OCI-LY3 (cell line): ENCODE measurements at regions not wholly inside any gene's neighbourhood (a gene's known extent, or its start where the extent isn't known, plus 50 kb on each side); places are given as distances from the start of the nearest gene placed in this dataset.
"Not testable (repeated sequence)": the region's sequence is repeated elsewhere in the genome, so short reads cannot be mapped to it uniquely, and the experiment has no call there.

Experiments
- H2AFZ ChIP-seq: fragments of 200-600, 300-600 bp; shearing (Covaris generic); 2 replicates; pipeline ENCODE4 v1.6.0; 2014; ENCODE audit warnings: antibody characterized with exemption, low read depth, low read length
- H3K27ac ChIP-seq: fragments of 200-600, 300-600 bp; sonication (generic); 2 replicates; pipeline ENCODE4 v1.5.1; 2014; ENCODE audit warnings: mild to moderate bottlenecking, low read length, moderate library complexity, mixed read lengths
- H3K27me3 ChIP-seq: fragments of 200-600, 300-600 bp; sonication (generic); 2 replicates; pipeline ENCODE4 v1.6.1; 2014; ENCODE audit warnings: low read depth, low read length, mixed read lengths
- H3K36me3 ChIP-seq: fragments of 200-600, 300-600 bp; sonication (generic); replicated peaks from 2 replicates; pipeline ENCODE3; 2014; ENCODE audit warnings: low read depth, low read length, mixed read lengths
- H3K4me1 ChIP-seq: fragments of 300-600, 200-600 bp; sonication (generic); 2 replicates; pipeline ENCODE4 v1.6.1; 2014; ENCODE audit warnings: low read length, mixed read lengths
- H3K4me2 ChIP-seq: fragments of 200-600, 300-600 bp; sonication (generic); 2 replicates; pipeline ENCODE4 v1.6.1; 2014; ENCODE audit warnings: low read length, mixed read lengths
- H3K4me3 ChIP-seq: fragments of 300-600, 200-600 bp; sonication (generic); 2 replicates; pipeline ENCODE4 v1.5.1; 2014; ENCODE audit warnings: antibody characterized with exemption, mild to moderate bottlenecking, low read length, moderate library complexity
- H3K79me2 ChIP-seq: fragments of 300-600, 200-600 bp; shearing (Covaris generic); 2 replicates; pipeline ENCODE4 v1.6.1; 2014; ENCODE audit warnings: mild to moderate bottlenecking, low read length, mixed read lengths
- H3K9ac ChIP-seq: fragments of 300-600, 200-600 bp; shearing (Covaris generic); 2 replicates; pipeline ENCODE4 v1.6.0; 2014; ENCODE audit warnings: mild to moderate bottlenecking, low read length, moderate library complexity
- H3K9me3 ChIP-seq: fragments of 200-600, 300-600 bp; shearing (Covaris generic); 2 replicates; pipeline ENCODE4 v1.6.1; 2014; ENCODE audit warnings: low read length, mixed read lengths; ENCODE audit not compliant: insufficient read depth
- H4K20me1 ChIP-seq: fragments of 200-600, 300-600 bp; sonication (generic); 2 replicates; pipeline ENCODE4 v1.6.1; 2016; ENCODE audit warnings: low read length, mixed read lengths; ENCODE audit not compliant: insufficient read depth
- EZH2phosphoT487 ChIP-seq: fragments of 200-600 bp; shearing (Covaris generic); IDR thresholded peaks from 2 replicates; pipeline ENCODE4 v1.6.1; 2018; ENCODE audit warnings: antibody characterized with exemption, mixed run types, low read depth
- TF ChIP-seq, protein P1 (sequence below): fragments of 200-600, 300-600 bp; sonication (generic); IDR thresholded peaks from 2 replicates; pipeline ENCODE4 v1.5.1; 2014; ENCODE audit warnings: antibody characterized with exemption, low read length, low read depth

DNA sequence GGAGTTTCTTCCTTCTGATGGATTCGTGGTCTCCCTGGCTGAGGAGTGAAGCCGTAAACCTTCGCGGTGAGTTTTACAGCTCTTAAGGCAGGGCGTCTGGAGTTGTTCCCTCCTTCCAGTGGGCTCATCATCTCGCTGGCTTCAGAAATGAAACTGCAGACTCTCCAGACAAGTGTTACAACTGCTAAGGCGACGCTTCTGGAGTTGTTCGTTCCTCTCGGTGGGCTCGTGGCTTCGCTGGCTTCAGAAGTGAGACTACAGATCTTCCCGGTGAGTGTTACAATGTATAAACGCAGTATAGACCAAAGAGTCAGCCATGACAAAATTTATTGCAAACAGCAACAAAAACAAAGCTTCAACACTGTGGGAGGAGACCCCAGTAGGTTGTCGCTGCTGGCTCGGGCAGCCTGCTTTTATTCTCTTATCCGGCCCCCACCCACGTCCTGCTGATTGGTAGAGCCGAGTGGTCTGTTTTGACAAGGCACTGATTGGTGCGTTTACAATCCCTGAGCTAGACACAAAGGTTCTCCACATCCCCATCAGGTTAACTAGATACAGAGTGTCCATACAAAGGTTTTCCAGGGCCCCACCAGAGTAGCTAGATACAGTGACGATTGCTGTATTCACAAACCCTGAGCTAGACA lies 113.2 kb downstream of the GPX5 start:
- Histone ChIP-seq H3K4me3 (no peak overlapping the region), H3K9ac (no peak overlapping the region), H3K27me3 (no peaks in the 10 kb centered on the region), H3K4me2 (no peak overlapping the region), H3K79me2 (no peaks in the 10 kb centered on the region), H3K4me1 (peaks cover 10% of the 10 kb centered on the region; the same call in 1 of the 2 replicates), H2AFZ (no peak overlapping the region), H3K36me3 (no peaks in the 10 kb centered on the region), H4K20me1 (no peaks in the 10 kb centered on the region), H3K9me3 (no peaks in the 10 kb centered on the region), H3K27ac (no peak overlapping the region)
- TF ChIP-seq, protein P1, sequence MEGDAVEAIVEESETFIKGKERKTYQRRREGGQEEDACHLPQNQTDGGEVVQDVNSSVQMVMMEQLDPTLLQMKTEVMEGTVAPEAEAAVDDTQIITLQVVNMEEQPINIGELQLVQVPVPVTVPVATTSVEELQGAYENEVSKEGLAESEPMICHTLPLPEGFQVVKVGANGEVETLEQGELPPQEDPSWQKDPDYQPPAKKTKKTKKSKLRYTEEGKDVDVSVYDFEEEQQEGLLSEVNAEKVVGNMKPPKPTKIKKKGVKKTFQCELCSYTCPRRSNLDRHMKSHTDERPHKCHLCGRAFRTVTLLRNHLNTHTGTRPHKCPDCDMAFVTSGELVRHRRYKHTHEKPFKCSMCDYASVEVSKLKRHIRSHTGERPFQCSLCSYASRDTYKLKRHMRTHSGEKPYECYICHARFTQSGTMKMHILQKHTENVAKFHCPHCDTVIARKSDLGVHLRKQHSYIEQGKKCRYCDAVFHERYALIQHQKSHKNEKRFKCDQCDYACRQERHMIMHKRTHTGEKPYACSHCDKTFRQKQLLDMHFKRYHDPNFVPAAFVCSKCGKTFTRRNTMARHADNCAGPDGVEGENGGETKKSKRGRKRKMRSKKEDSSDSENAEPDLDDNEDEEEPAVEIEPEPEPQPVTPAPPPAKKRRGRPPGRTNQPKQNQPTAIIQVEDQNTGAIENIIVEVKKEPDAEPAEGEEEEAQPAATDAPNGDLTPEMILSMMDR, result no peak
- TF ChIP-seq EZH2phosphoT487, result no peak

DNA sequence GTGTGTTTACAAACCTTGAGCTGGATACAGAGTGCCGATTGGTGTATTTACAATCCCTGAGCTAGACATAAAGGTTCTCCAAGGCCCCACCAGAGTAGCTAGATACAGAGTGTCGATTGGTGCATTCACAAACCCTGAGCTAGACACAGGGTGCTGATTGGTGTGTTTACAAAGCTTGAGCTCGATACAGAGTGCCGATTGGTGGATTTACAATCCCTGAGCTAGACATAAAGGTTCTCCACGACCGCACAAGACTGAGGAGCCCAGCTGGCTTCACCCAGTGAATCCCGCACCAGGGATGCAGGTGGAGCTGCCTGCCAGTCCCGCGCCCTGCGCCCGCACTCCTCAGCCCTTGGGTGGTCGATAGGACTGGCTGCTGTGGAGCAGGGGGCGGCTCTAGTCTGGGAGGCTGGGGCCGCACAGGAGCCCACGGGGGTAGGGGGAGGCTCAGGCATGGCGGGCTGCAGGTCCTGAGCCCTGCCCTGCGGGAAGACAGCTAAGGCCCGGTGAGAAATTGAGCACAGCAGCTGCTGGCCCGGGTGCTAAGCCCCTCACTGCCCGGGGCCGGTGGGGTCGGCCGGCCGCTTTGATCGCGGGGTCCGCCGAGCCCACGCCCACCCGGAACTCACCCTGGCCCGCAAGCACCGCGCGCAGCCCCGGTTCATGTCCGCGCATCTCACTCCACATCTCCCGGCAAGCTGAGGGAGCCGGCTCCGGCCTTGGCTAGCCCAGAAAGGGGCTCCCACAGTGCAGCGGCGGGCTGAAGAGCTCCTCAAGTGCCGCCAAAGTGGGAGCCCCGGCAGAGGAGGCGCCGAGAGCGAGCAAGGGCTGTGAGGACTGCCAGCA lies 114.0 kb downstream of the GPX5 start:
- not testable (repeated sequence) for H3K9ac ChIP-seq, H3K27ac ChIP-seq, H3K4me3 ChIP-seq, H2AFZ ChIP-seq, H4K20me1 ChIP-seq, H3K9me3 ChIP-seq, H3K79me2 ChIP-seq, H3K27me3 ChIP-seq, H3K4me2 ChIP-seq, H3K4me1 ChIP-seq, H3K36me3 ChIP-seq

DNA sequence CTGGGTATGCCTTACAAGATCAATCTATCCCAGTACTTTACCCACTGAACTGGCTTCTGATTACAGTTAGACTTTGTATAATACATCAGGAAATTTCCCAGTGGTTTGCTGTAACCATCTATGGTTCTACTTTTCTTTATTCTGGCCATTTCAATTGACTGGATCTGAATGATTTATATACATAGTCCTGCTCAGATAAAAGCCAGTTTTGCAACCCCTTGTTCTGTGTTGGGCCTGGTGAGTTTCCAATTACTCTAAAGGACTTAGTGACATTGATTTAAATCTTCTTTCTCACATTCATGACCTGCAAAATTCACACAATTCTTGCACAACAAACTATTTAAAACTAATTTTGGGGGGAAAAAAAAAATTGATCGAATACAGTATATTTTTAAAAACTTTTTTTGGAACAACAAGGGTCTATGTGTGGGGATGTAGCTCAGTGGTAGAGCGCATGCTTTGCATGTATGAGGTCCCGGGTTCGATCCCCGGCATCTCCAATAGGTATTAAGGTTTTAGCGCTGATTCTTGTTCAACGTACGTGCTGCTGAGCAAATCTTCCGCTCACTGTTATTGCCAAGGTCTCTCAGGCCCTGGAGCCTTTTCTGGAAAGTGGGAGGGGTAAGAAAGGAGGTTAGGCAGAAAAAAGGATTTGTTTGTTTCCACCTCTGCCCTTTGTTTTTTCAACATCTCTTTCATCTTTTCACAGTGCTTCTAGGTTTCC lies 117.5 kb downstream of the GPX5 start:
- no peak for TF ChIP-seq EZH2phosphoT487
- TF ChIP-seq, protein P1, result no peak
- Histone ChIP-seq H3K27me3 (no peaks in the 10 kb centered on the region), H3K4me2 (peak overlapping the region; percentile 66), H3K9ac (no peak overlapping the region), H3K79me2 (no peaks in the 10 kb centered on the region), H2AFZ (peak overlapping the region; percentile 39; the same call in 1 of the 2 replicates), H3K4me1 (peaks cover 3% of the 10 kb centered on the region; the same call in 1 of the 2 replicates), H3K4me3 (peak overlapping the region; percentile 65), H4K20me1 (no peaks in the 10 kb centered on the region), H3K36me3 (no peaks in the 10 kb centered on the region), H3K9me3 (no peaks in the 10 kb centered on the region), H3K27ac (no peak overlapping the region)

GRCh38 chr6:28646650-28647049 lies 121.0 kb downstream of the GPX5 start:
- Histone ChIP-seq H4K20me1 (no peaks in the 10 kb centered on the region), H2AFZ (no peak overlapping the region), H3K79me2 (no peaks in the 10 kb centered on the region), H3K36me3 (no peaks in the 10 kb centered on the region), H3K4me3 (no peak overlapping the region), H3K27me3 (no peaks in the 10 kb centered on the region), H3K9me3 (no peaks in the 10 kb centered on the region), H3K9ac (no peak overlapping the region), H3K4me1 (peaks cover 9% of the 10 kb centered on the region), H3K4me2 (no peak overlapping the region), H3K27ac (no peak overlapping the region)
- no peak for TF ChIP-seq EZH2phosphoT487
